Effector memory CD8-positive, alpha-beta T cell (primary cell): ENCODE measurements at regions not wholly inside any gene's neighbourhood (a gene's known extent, or its start where the extent isn't known, plus 50 kb on each side); places are given as distances from the start of the nearest gene placed in this dataset.

ENCODE experiments used
- ATAC-seq: fragments of 150-1000 bp; cut with Tn5 transposase; replicated peaks from 2 replicates; pipeline ENCODE4 v1.10.0; 2021; ENCODE audit warnings: mild to moderate bottlenecking, moderate library complexity
- DNase-seq, 3 experiments: peaks; one replicate each; pipeline ENCODE4 v3.0.0; 2021
- H3K27ac Mint-ChIP-seq, 2 donors: one replicate each; pipeline ENCODE4 v1.8.0; 2022; ENCODE audit warnings: mild to moderate bottlenecking in 2 of 2, mixed read lengths in 2 of 2, moderate library complexity in 2 of 2
- H3K27me3 Mint-ChIP-seq, 2 donors: one replicate each; pipeline ENCODE4 v1.8.0; 2022; ENCODE audit warnings: mixed read lengths in 2 of 2
- H3K36me3 Mint-ChIP-seq: one replicate; pipeline ENCODE4 v1.8.0; 2022; ENCODE audit warnings: mild to moderate bottlenecking, moderate library complexity, mixed read lengths; ENCODE audit not compliant: insufficient read depth
- H3K4me1 Mint-ChIP-seq, 2 donors: one replicate each; pipeline ENCODE4 v1.8.0; 2022; ENCODE audit warnings: low read depth in 2 of 2, mixed read lengths in 2 of 2
- H3K4me3 Mint-ChIP-seq, 2 donors: one replicate each; pipeline ENCODE4 v1.8.0; 2022; ENCODE audit warnings: mild to moderate bottlenecking in 2 of 2, mixed read lengths in 2 of 2, moderate library complexity in 2 of 2
- H3K9me3 Mint-ChIP-seq, 2 donors: one replicate each; pipeline ENCODE4 v1.8.0; 2022; ENCODE audit warnings: mixed read lengths in 2 of 2

- Mint-ChIP-seq H3K9me3 (no peaks in the 10 kb centered on the region), H3K4me3 (no peak overlapping the region), H3K27me3 (peaks cover 47 to 61% of the 10 kb centered on the region in 2 donors), H3K36me3 (no peaks in the 10 kb centered on the region), H3K4me1 (peaks cover 0 to 2% of the 10 kb centered on the region in 2 donors), H3K27ac (no peak overlapping the region)
- no peak for DNase-seq
- ATAC-seq: no peak
Measured at GRCh38 chr17:68790931-68791330, 164.3 kb downstream of the ABCA8 start.

- peaks cover 47 to 59% of the 10 kb centered on the region in 2 donors for H3K27me3 Mint-ChIP-seq
- H3K9me3 Mint-ChIP-seq: no peaks in the 10 kb centered on the region
- peaks cover 0 to 2% of the 10 kb centered on the region in 2 donors for H3K4me1 Mint-ChIP-seq
- no peaks in the 10 kb centered on the region for H3K36me3 Mint-ChIP-seq
- no peak for ATAC-seq
- no peak overlapping the region for H3K27ac Mint-ChIP-seq
- H3K4me3 Mint-ChIP-seq: no peak overlapping the region
- DNase-seq: no peak
Measured at GRCh38 chr17:68790492-68790891, 164.7 kb downstream of the ABCA8 start.

- no peaks in the 10 kb centered on the region for H3K9me3 Mint-ChIP-seq
- H3K27ac Mint-ChIP-seq: no peak overlapping the region
- no peaks in the 10 kb centered on the region for H3K36me3 Mint-ChIP-seq
- H3K4me3 Mint-ChIP-seq: no peak overlapping the region
- DNase-seq (no peak), ATAC-seq (no peak)
- H3K27me3 Mint-ChIP-seq: peaks cover 39 to 56% of the 10 kb centered on the region in 2 donors
- H3K4me1 Mint-ChIP-seq: no peaks in the 10 kb centered on the region
Measured at GRCh38 chr17:68789203-68789962, 165.8 kb downstream of the ABCA8 start.

GRCh38 chr17:68785565-68786486 lies 169.4 kb downstream of the ABCA8 start:
- no peaks in the 10 kb centered on the region for H3K9me3 Mint-ChIP-seq
- DNase-seq (no peak), ATAC-seq (no peak)
- no peak overlapping the region for H3K4me3 Mint-ChIP-seq
- H3K27me3 Mint-ChIP-seq: peaks cover 52 to 64% of the 10 kb centered on the region in 2 donors
- no peaks in the 10 kb centered on the region for H3K36me3 Mint-ChIP-seq
- H3K4me1 Mint-ChIP-seq: no peaks in the 10 kb centered on the region
- no peak overlapping the region for H3K27ac Mint-ChIP-seq

GRCh38 chr17:68784431-68784830 lies 170.8 kb downstream of the ABCA8 start:
- Mint-ChIP-seq H3K27me3 (peaks cover 47 to 57% of the 10 kb centered on the region in 2 donors), H3K9me3 (no peaks in the 10 kb centered on the region), H3K27ac (no peak overlapping the region), H3K4me1 (no peaks in the 10 kb centered on the region), H3K36me3 (no peaks in the 10 kb centered on the region), H3K4me3 (no peak overlapping the region)
- no peak for DNase-seq
- no peak for ATAC-seq

GRCh38 chr17:68783861-68784260 lies 171.3 kb downstream of the ABCA8 start:
- H3K27me3 Mint-ChIP-seq: peaks cover 45 to 58% of the 10 kb centered on the region in 2 donors
- DNase-seq: no peak
- no peaks in the 10 kb centered on the region for H3K9me3 Mint-ChIP-seq
- H3K4me3 Mint-ChIP-seq: no peak overlapping the region
- no peak for ATAC-seq
- no peaks in the 10 kb centered on the region for H3K4me1 Mint-ChIP-seq
- no peaks in the 10 kb centered on the region for H3K36me3 Mint-ChIP-seq
- H3K27ac Mint-ChIP-seq: no peak overlapping the region

GRCh38 chr17:68782789-68783188 lies 172.4 kb downstream of the ABCA8 start:
- no peak for DNase-seq
- ATAC-seq: no peak
- Mint-ChIP-seq H3K4me1 (no peaks in the 10 kb centered on the region), H3K9me3 (no peaks in the 10 kb centered on the region), H3K27ac (no peak overlapping the region), H3K27me3 (peaks cover 37 to 55% of the 10 kb centered on the region in 2 donors), H3K36me3 (no peaks in the 10 kb centered on the region), H3K4me3 (no peak overlapping the region)

GRCh38 chr17:68780596-68780995 lies 174.6 kb downstream of the ABCA8 start:
- peaks cover 27 to 42% of the 10 kb centered on the region in 2 donors for H3K27me3 Mint-ChIP-seq
- H3K4me3 Mint-ChIP-seq: no peak overlapping the region
- H3K36me3 Mint-ChIP-seq: no peaks in the 10 kb centered on the region
- no peaks in the 10 kb centered on the region for H3K4me1 Mint-ChIP-seq
- no peak overlapping the region for H3K27ac Mint-ChIP-seq
- DNase-seq: no peak
- ATAC-seq: no peak
- H3K9me3 Mint-ChIP-seq: no peaks in the 10 kb centered on the region

- H3K36me3 Mint-ChIP-seq: no peaks in the 10 kb centered on the region
- no peak overlapping the region for H3K27ac Mint-ChIP-seq
- no peak for ATAC-seq
- H3K27me3 Mint-ChIP-seq: peaks cover 25 to 38% of the 10 kb centered on the region in 2 donors
- H3K4me3 Mint-ChIP-seq: no peak overlapping the region
- no peak for DNase-seq
- no peaks in the 10 kb centered on the region for H3K9me3 Mint-ChIP-seq
- H3K4me1 Mint-ChIP-seq: no peaks in the 10 kb centered on the region
Measured at GRCh38 chr17:68778726-68779125, 176.5 kb downstream of the ABCA8 start.

- ATAC-seq (no peak), DNase-seq (no peak)
- H3K4me1 Mint-ChIP-seq: no peaks in the 10 kb centered on the region
- H3K9me3 Mint-ChIP-seq: no peaks in the 10 kb centered on the region
- no peak overlapping the region for H3K27ac Mint-ChIP-seq
- H3K27me3 Mint-ChIP-seq: peaks cover 31 to 43% of the 10 kb centered on the region in 2 donors
- H3K4me3 Mint-ChIP-seq: no peak overlapping the region
- H3K36me3 Mint-ChIP-seq: no peaks in the 10 kb centered on the region
Measured at GRCh38 chr17:68777856-68778694, 176.9 kb upstream of the FAM20A start.

GRCh38 chr17:68777243-68777855 lies 176.2 kb upstream of the FAM20A start:
- H3K4me3 Mint-ChIP-seq: no peak overlapping the region
- H3K27ac Mint-ChIP-seq: no peak overlapping the region
- H3K4me1 Mint-ChIP-seq: no peaks in the 10 kb centered on the region
- H3K9me3 Mint-ChIP-seq: no peaks in the 10 kb centered on the region
- peak; percentile 9 to 12 (median 10) for DNase-seq
- peaks cover 26 to 38% of the 10 kb centered on the region in 2 donors for H3K27me3 Mint-ChIP-seq
- H3K36me3 Mint-ChIP-seq: no peaks in the 10 kb centered on the region
- ATAC-seq: no peak

GRCh38 chr17:68776451-68776850 lies 175.3 kb upstream of the FAM20A start:
- H3K4me1 Mint-ChIP-seq: no peaks in the 10 kb centered on the region
- no peaks in the 10 kb centered on the region for H3K36me3 Mint-ChIP-seq
- ATAC-seq (no peak), DNase-seq (no peak)
- peaks cover 23 to 33% of the 10 kb centered on the region in 2 donors for H3K27me3 Mint-ChIP-seq
- H3K27ac Mint-ChIP-seq: no peak overlapping the region
- H3K9me3 Mint-ChIP-seq: no peaks in the 10 kb centered on the region
- H3K4me3 Mint-ChIP-seq: no peak overlapping the region

GRCh38 chr17:68775969-68776368 lies 174.8 kb upstream of the FAM20A start:
- H3K27me3 Mint-ChIP-seq: peaks cover 19 to 29% of the 10 kb centered on the region in 2 donors
- no peak overlapping the region for H3K27ac Mint-ChIP-seq
- DNase-seq: no peak
- H3K9me3 Mint-ChIP-seq: no peaks in the 10 kb centered on the region
- H3K36me3 Mint-ChIP-seq: no peaks in the 10 kb centered on the region
- no peaks in the 10 kb centered on the region for H3K4me1 Mint-ChIP-seq
- H3K4me3 Mint-ChIP-seq: no peak overlapping the region
- ATAC-seq: no peak
